HEK293T (cell line): ENCODE measurements at regions not wholly inside any gene's neighbourhood (a gene's known extent, or its start where the extent isn't known, plus 50 kb on each side); places are given as distances from the start of the nearest gene placed in this dataset.

Source experiments
- CTCF ChIA-PET: fragments of 350-600 bp; formaldehyde crosslinking; extraction: SDS; loops from one replicate; lab custom pipeline; 2021; ENCODE audit warnings: antibody characterized with exemption, inconsistent platforms; lab: Yijun Ruan, JAX
- POLR2A ChIA-PET: fragments of 350-600 bp; formaldehyde crosslinking; extraction: SDS; loops from one replicate; lab custom pipeline; 2020; ENCODE audit warnings: antibody characterized with exemption, inconsistent platforms; lab: Yijun Ruan, JAX
- DNase-seq: peaks from one replicate; pipeline ENCODE4 v3.0.0; 2012; ENCODE audit warnings: mixed read lengths; ENCODE audit errors: extremely low spot score
- ARNT ChIP-seq: fragments of 450-650 bp; IDR thresholded peaks from 2 replicates; pipeline ENCODE4 v1.6.1; 2017; ENCODE audit warnings: mild to moderate bottlenecking
- BHLHE40 ChIP-seq: fragments of 450-650 bp; IDR thresholded peaks from 2 replicates; pipeline ENCODE4 v1.6.1; 2016; ENCODE audit warnings: mild to moderate bottlenecking, moderate library complexity, borderline replicate concordance
- CTBP1 ChIP-seq: fragments of 450-650 bp; IDR thresholded peaks from 2 replicates; pipeline ENCODE4 v1.6.1; 2016; ENCODE audit warnings: borderline replicate concordance
- ELF4 ChIP-seq: fragments of 450-650 bp; IDR thresholded peaks from 2 replicates; pipeline ENCODE4 v1.6.1; 2017; ENCODE audit warnings: antibody characterized with exemption
- FOXA1 ChIP-seq: fragments of 450-650 bp; IDR thresholded peaks from 2 replicates; pipeline ENCODE4 v1.6.1; 2016; ENCODE audit warnings: mild to moderate bottlenecking
- FOXK2 ChIP-seq: fragments of 450-650 bp; IDR thresholded peaks from 2 replicates; pipeline ENCODE4 v1.6.1; 2016; ENCODE audit warnings: mild to moderate bottlenecking
- FOXM1 ChIP-seq: fragments of 450-650 bp; IDR thresholded peaks from 2 replicates; pipeline ENCODE4 v1.6.1; 2017; ENCODE audit warnings: mild to moderate bottlenecking, borderline replicate concordance
- HDGF ChIP-seq: fragments of 450-650 bp; IDR thresholded peaks from 2 replicates; pipeline ENCODE4 v1.6.1; 2017; ENCODE audit warnings: antibody characterized with exemption, borderline replicate concordance
- L3MBTL2 ChIP-seq: fragments of 450-650 bp; conservative IDR thresholded peaks from 2 replicates; pipeline ENCODE4 v1.6.1; 2016; ENCODE audit warnings: mild to moderate bottlenecking
- LEF1 ChIP-seq: fragments of 450-650 bp; IDR thresholded peaks from 2 replicates; pipeline ENCODE4 v1.6.1; 2017; ENCODE audit warnings: mild to moderate bottlenecking, borderline replicate concordance
- NFRKB ChIP-seq: fragments of 450-650 bp; IDR thresholded peaks from 2 replicates; pipeline ENCODE4 v1.6.1; 2016; ENCODE audit warnings: mild to moderate bottlenecking, moderate library complexity
- PKNOX1 ChIP-seq: fragments of 450-650 bp; IDR thresholded peaks from 2 replicates; pipeline ENCODE4 v1.6.1; 2016
- SP1 ChIP-seq: fragments of 450-650 bp; IDR thresholded peaks from 2 replicates; pipeline ENCODE4 v1.6.1; 2017
- SUZ12 ChIP-seq: fragments of 450-650 bp; IDR thresholded peaks from 2 replicates; pipeline ENCODE4 v1.6.1; 2016; ENCODE audit warnings: mild to moderate bottlenecking
- TARDBP ChIP-seq: fragments of 450-650 bp; IDR thresholded peaks from 2 replicates; pipeline ENCODE4 v1.6.1; 2016
- ZNF384 ChIP-seq: fragments of 450-650 bp; IDR thresholded peaks from 2 replicates; pipeline ENCODE4 v1.6.1; 2016

DNA sequence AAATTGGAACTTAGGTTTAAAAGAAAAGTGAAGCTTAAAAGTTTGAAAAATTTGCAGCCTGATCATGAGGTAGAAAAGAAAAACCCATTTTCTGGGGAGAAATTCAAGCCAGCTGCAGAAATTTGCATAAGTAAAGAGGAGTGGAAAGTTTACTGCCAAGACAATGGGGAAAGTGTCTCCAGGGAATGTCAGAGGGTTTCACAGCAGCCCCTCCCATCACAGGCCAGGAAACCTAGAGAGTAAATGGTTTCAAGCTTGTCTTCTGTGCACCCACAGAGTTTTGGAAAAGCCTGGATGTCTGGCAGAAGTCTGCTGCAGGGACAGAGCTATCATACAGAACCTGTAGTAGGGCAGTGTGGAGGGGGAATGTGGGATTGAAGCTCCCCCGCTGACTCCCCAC, 254.0 kb upstream of the FSIP2 start:
- CTCF ChIA-PET = no interaction called here

DNA sequence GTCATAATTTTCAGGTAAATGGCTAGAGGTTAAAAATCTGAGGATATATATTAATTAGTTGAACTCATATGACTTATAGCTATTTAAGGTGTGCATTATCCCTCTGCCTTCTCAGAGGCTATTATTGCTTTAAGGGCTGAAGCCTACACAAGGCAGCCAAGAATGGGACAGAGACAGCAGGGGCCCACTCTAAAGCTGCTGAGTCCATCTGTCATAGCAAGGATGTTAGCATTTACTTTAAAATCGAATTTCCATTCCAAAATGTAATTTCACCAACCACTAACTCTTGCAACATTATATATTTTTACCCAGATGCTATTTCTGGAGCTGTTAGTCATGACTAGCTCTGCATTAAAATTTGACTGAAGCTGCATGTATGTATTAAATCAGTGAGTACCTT, 236.3 kb upstream of the FSIP2 start:
- CTCF ChIA-PET = no interaction called here

More for the DNA sequence above, 254.0 kb upstream of the FSIP2 start:
- no peak for TF ChIP-seq TARDBP
- TF ChIP-seq BHLHE40 = no peak
- no peak for TF ChIP-seq LEF1
- TF ChIP-seq FOXK2 = no peak
- TF ChIP-seq CTBP1 = no peak
- no peak for TF ChIP-seq SUZ12
- no peak for TF ChIP-seq FOXM1
- no peak for TF ChIP-seq ARNT
- TF ChIP-seq ZNF384 = no peak
- no peak for TF ChIP-seq HDGF
- TF ChIP-seq SP1 = no peak
- no peak for TF ChIP-seq L3MBTL2
- no peak for TF ChIP-seq FOXA1
- no peak for TF ChIP-seq NFRKB
- no peak for TF ChIP-seq ELF4
- no peak for TF ChIP-seq PKNOX1
- no peak for DNase-seq
- POLR2A ChIA-PET = no interaction called here

DNA sequence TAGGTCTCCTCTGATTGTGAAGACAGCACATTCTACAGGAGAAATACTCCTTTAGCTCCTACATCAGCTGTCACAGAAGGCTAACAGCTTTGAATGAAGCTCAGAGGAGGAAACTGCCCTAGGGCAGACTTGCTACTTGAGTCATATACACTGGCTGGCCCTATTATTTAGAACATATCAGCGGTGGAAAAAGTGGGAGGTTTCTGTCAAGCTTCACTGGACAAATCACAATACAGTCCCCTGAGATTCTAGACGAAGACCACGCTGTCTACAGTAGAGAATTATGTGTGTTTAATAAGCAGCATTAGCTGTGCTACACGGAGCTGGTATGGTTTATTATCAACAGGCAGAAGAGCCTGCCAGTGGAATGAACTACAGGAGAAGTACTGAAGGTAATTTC, 230.9 kb upstream of the FSIP2 start:
- POLR2A ChIA-PET = no interaction called here
- TF ChIP-seq FOXA1 (no peak), CTBP1 (no peak), SUZ12 (no peak), TARDBP (no peak), FOXM1 (no peak), ZNF384 (no peak), LEF1 (no peak), PKNOX1 (no peak), HDGF (no peak), ELF4 (no peak), BHLHE40 (no peak), SP1 (no peak), FOXK2 (no peak), ARNT (no peak), L3MBTL2 (no peak), NFRKB (no peak)
- no peak for DNase-seq
- CTCF ChIA-PET = no interaction called here

More for the DNA sequence above, 236.3 kb upstream of the FSIP2 start:
- TF ChIP-seq CTBP1 = no peak
- TF ChIP-seq PKNOX1 = no peak
- TF ChIP-seq ELF4 = no peak
- TF ChIP-seq FOXA1 = no peak
- TF ChIP-seq ZNF384 = no peak
- no peak for TF ChIP-seq L3MBTL2
- no peak for TF ChIP-seq FOXK2
- TF ChIP-seq TARDBP = no peak
- no peak for TF ChIP-seq ARNT
- no peak for TF ChIP-seq BHLHE40
- no peak for TF ChIP-seq FOXM1
- TF ChIP-seq LEF1 = no peak
- TF ChIP-seq NFRKB = no peak
- no peak for TF ChIP-seq SUZ12
- POLR2A ChIA-PET = no interaction called here
- DNase-seq = no peak

- no peak for DNase-seq
- POLR2A ChIA-PET = no interaction called here
- CTCF ChIA-PET = no interaction called here
- TF ChIP-seq ARNT = no peak
- TF ChIP-seq SP1 = no peak
- TF ChIP-seq HDGF = no peak
- no peak for TF ChIP-seq TARDBP
- no peak for TF ChIP-seq NFRKB
- no peak for TF ChIP-seq L3MBTL2
- TF ChIP-seq PKNOX1 = no peak
- no peak for TF ChIP-seq FOXM1
- TF ChIP-seq CTBP1 = no peak
- TF ChIP-seq LEF1 = no peak
- TF ChIP-seq BHLHE40 = no peak
- TF ChIP-seq ZNF384 = no peak
- TF ChIP-seq SUZ12 = no peak
- TF ChIP-seq FOXK2 = no peak
- TF ChIP-seq FOXA1 = no peak
- no peak for TF ChIP-seq ELF4
These were observed 228.5 kb upstream of the FSIP2 start for GRCh38 chr2:185510060-185510459.

- no peak for DNase-seq
- TF ChIP-seq HDGF (no peak), SP1 (no peak), LEF1 (no peak), BHLHE40 (no peak), FOXK2 (no peak), TARDBP (no peak), ARNT (no peak), FOXM1 (no peak), L3MBTL2 (no peak), ZNF384 (no peak), SUZ12 (no peak), CTBP1 (no peak), ELF4 (no peak), FOXA1 (no peak), NFRKB (no peak), PKNOX1 (no peak)
- ChIA-PET CTCF (no interaction called here), POLR2A (no interaction called here)
These were observed 226.7 kb upstream of the FSIP2 start for GRCh38 chr2:185511925-185512324.
